Fibroblast of mammary gland (primary cell): ENCODE measurements at regions not wholly inside any gene's neighbourhood (a gene's known extent, or its start where the extent isn't known, plus 50 kb on each side); places are given as distances from the start of the nearest gene placed in this dataset.
A peak's percentile ranks its signal among the peaks of the same experiment; 100 is the strongest.

ENCODE experiments used
- DNase-seq: peaks from one replicate; pipeline ENCODE4 v3.0.0-alpha.2; 2010; ENCODE audit warnings: low read depth
- H3K4me3 ChIP-seq: 2 replicates; pipeline ENCODE4 v1.5.1; 2011; ENCODE audit warnings: low read depth, mild to moderate bottlenecking, low read length, moderate library complexity; ENCODE audit not compliant: control insufficient read depth
- CTCF ChIP-seq: conservative IDR thresholded peaks from 2 replicates; pipeline ENCODE4 v1.5.1; 2011; ENCODE audit warnings: low read depth, low read length, inconsistent platforms; ENCODE audit not compliant: control insufficient read depth, insufficient read depth

- no peak for TF ChIP-seq CTCF
- no peak for DNase-seq
- no peak overlapping the region for H3K4me3 ChIP-seq
Measured at GRCh38 chr9:103617046-103617445, 477.1 kb upstream of the SMC2 start.

- TF ChIP-seq CTCF: no peak
- no peak overlapping the region for H3K4me3 ChIP-seq
- no peak for DNase-seq
Measured at GRCh38 chr9:103625161-103625804, 468.8 kb upstream of the SMC2 start.

GRCh38 chr9:103627731-103628130 lies 466.4 kb upstream of the SMC2 start:
- H3K4me3 ChIP-seq: no peak overlapping the region
- DNase-seq: no peak
- TF ChIP-seq CTCF: no peak

GRCh38 chr9:103649086-103649485 lies 445.0 kb upstream of the SMC2 start:
- H3K4me3 ChIP-seq: no peak overlapping the region
- no peak for DNase-seq
- TF ChIP-seq CTCF: no peak

GRCh38 chr9:103658156-103658555 lies 436.0 kb upstream of the SMC2 start:
- H3K4me3 ChIP-seq: no peak overlapping the region
- TF ChIP-seq CTCF: no peak
- DNase-seq: no peak

GRCh38 chr9:103660830-103661229 lies 433.3 kb upstream of the SMC2 start:
- no peak for TF ChIP-seq CTCF
- DNase-seq: no peak
- no peak overlapping the region for H3K4me3 ChIP-seq

- no peak for TF ChIP-seq CTCF
- peak; percentile 20 for DNase-seq
- H3K4me3 ChIP-seq: no peak overlapping the region
Measured at GRCh38 chr9:103661663-103662062, 432.4 kb upstream of the SMC2 start.
